ENCODE measurements at regions not wholly inside any gene's neighbourhood (a gene's known extent, or its start where the extent isn't known, plus 50 kb on each side); places are given as distances from the start of the nearest gene placed in this dataset.

DNA sequence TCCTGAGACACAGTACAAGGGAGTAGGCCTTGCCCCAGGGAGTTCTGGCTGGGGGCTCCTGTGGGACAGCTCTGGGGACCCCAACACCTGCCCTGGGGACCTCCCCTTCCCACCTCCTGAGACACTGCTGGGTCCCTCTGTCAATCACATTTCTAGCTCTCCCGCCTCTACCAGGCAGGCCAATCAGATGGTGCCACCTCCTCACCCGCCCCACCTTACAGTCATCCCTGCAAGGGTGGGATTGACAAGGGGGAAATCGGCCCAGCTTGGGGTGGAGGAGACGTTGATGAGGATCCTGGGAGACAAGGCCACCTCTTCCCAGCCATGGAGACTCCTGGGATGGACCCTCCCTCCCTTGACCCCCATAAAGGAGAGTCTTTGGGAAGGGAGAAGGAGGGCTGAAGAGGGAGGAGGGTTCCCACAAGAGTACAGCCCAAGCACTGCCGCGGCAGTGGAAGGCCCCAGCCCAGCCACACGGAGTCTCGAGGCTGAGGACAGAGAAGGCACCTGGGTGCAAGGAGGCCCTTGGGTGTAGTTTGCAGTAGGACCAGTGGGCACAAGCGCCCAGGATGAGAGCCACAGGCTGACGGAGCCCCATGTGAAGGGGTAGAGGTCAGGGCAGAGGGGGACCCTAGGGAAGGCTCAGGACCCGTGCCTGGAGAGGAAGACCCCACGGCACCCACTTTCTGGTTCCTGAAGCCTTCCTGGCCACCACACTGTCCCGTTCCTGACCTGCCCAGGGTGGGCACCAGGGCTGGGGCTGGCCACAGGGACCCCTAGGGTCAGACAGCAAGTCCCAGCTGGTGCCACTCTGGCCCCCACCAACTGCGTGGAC lies 109.9 kb upstream of the OTOS start:
- no peak for TF ChIP-seq POLR2A (IDR thresholded peaks at IDR 0.05)
- no peak for TF ChIP-seq CTCF (IDR thresholded peaks at IDR 0.05)
